ENCODE measurements at regions not wholly inside any gene's neighbourhood (a gene's known extent, or its start where the extent isn't known, plus 50 kb on each side); places are given as distances from the start of the nearest gene placed in this dataset.

GRCh38 chr1:171418546-171418945, 66.8 kb upstream of the PRRC2C start:
- Histone ChIP-seq H3K14ac (replicated peaks; ENCODE audit: low read depth, low read length) (no peak overlapping the region), H3K9ac (ENCODE audit: low read depth, low read length) (no peak overlapping the region), H2BK5ac (ENCODE audit: low read depth, low read length, poor library complexity, severe bottlenecking) (no peak overlapping the region), H3K18ac (ENCODE audit: low read depth, low read length) (no peak overlapping the region), H3K4me2 (ENCODE audit: low read depth, low read length) (no peak overlapping the region), H2BK15ac (ENCODE audit: low read depth, low read length) (no peak overlapping the region), H3K79me1 (ENCODE audit: low read depth in 1 of 2, low read length in 2 of 2) (no peaks in the 10 kb centered on the region), H3K36me3 (ENCODE audit: control insufficient read depth, insufficient read depth, low read length) (no peaks in the 10 kb centered on the region), H2AK5ac (ENCODE audit: low read depth, low read length) (no peak overlapping the region), H3K4me1 (ENCODE audit: control insufficient read depth, insufficient read depth, low read length) (peaks cover 3% of the 10 kb centered on the region; the same call in 1 of the 2 replicates), H2AK9ac (replicated peaks; ENCODE audit: low read depth, low read length, poor library complexity) (no peak overlapping the region), H2BK20ac (ENCODE audit: low read depth, low read length) (no peak overlapping the region), H3K4ac (ENCODE audit: low read depth, low read length) (no peak overlapping the region), H3K9me1 (ENCODE audit: insufficient read depth, low read length) (peaks cover 7% of the 10 kb centered on the region; the same call in 1 of the 2 replicates), H3K23ac (ENCODE audit: low read depth, low read length) (no peak overlapping the region), H4K8ac (ENCODE audit: low read depth in 2 of 2, low read length in 2 of 2) (no peak overlapping the region), H3K9me3 (ENCODE audit: control insufficient read depth, insufficient read depth, low read length) (no peaks in the 10 kb centered on the region), H3K4me3 (ENCODE audit: insufficient read depth, low read depth, low read length) (no peak overlapping the region), H4K20me1 (ENCODE audit: insufficient read depth, low read length) (no peaks in the 10 kb centered on the region), H4K91ac (ENCODE audit: insufficient read depth, low read depth, low read length) (no peak overlapping the region), H2AFZ (replicated peaks; ENCODE audit: low read length, poor library complexity) (no peak overlapping the region), H2BK120ac (ENCODE audit: low read depth, low read length) (no peak overlapping the region), H3K56ac (ENCODE audit: extremely low read depth, insufficient read depth, low read length) (no peak overlapping the region), H3K27ac (ENCODE audit: insufficient read depth, low read length) (no peak overlapping the region), H3K27me3 (ENCODE audit: control insufficient read depth, insufficient read depth, low read length) (no peaks in the 10 kb centered on the region), H4K5ac (ENCODE audit: low read depth, low read length) (no peak overlapping the region)
- DNase-seq (no peak), ATAC-seq (ENCODE audit: low read depth) (no peak)
- POLR2A ChIA-PET (ENCODE audit: unreplicated experiment), result no interaction called here
- in situ Hi-C loops (cut with MboI; ENCODE audit: low sequenced_read_pairs), result no loop called here
- CTCF ChIA-PET, result no interaction called here
- BruUV-seq (replicated peaks), result no TSS peak
- TF ChIP-seq SMC3 (IDR thresholded peaks at IDR 0.05; ENCODE audit: low read depth, low read length) (no peak), CTCF (conservative IDR thresholded peaks at IDR 0.05; ENCODE audit: low read depth, low read length) (no peak), NFE2L2 (IDR thresholded peaks at IDR 0.05; ENCODE audit: low read depth, low read length) (no peak), POLR2A (IDR thresholded peaks at IDR 0.05; ENCODE audit: low read depth, low read length) (no peak), ELK1 (IDR thresholded peaks at IDR 0.05; ENCODE audit: borderline replicate concordance, low read depth, low read length) (no peak), CHD1 (IDR thresholded peaks at IDR 0.05; ENCODE audit: low read depth, low read length) (no peak), CEBPB (IDR thresholded peaks at IDR 0.05; ENCODE audit: low read depth, low read length) (no peak), RAD21 (IDR thresholded peaks at IDR 0.05; ENCODE audit: low read length) (no peak)
- intact Hi-C loops (cut with micrococcal nuclease), result no loop called here
- no CpG with 5 or more reads among the region's 3 CpGs for WGBS, 2 experiments (ENCODE audit: extremely low coverage in 2 of 2, insufficient read length in 1 of 2)
- dilution Hi-C loops (cut with HindIII; ENCODE audit: low sequenced_read_pairs, unreplicated experiment), result no loop called here

All from IMR-90 (cell line).